Activated CD8-positive, alpha-beta memory T cell treated with anti-CD3 and anti-CD28 coated beads, Interleukin-2, amount 50 U/mL, for 24 hours (primary cell): ENCODE measurements at regions not wholly inside any gene's neighbourhood (a gene's known extent, or its start where the extent isn't known, plus 50 kb on each side); places are given as distances from the start of the nearest gene placed in this dataset.
"Not testable (repeated sequence)": the region's sequence is repeated elsewhere in the genome, so short reads cannot be mapped to it uniquely, and the experiment has no call there.

Experiments
- DNase-seq: peaks from one replicate; pipeline ENCODE4 v3.0.0-alpha.2; 2020; ENCODE audit errors: extremely low read depth

GRCh38 chr15:62270216-62270921 is 105.3 kb upstream of the C2CD4B start:
- DNase-seq: no peak

DNA sequence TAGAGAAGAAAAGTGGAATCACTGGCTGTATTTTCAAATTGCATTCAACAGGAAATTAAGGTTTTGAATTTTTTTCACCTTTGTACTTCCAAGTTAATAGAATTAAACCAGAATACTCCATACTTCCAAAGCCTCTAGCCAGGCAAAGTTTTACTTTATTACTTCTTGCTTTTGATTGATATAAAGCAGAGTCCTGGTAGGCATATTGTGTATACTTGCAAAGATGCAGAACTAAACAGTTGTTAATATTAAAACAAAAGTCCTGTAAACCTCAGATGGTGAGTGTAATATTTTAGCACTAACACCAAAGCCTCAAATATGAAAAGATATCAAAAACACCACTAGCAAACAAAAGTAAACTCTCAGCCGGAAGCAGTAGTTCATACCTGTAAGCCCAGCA is 107.2 kb upstream of the C2CD4B start:
- DNase-seq: no peak

DNA sequence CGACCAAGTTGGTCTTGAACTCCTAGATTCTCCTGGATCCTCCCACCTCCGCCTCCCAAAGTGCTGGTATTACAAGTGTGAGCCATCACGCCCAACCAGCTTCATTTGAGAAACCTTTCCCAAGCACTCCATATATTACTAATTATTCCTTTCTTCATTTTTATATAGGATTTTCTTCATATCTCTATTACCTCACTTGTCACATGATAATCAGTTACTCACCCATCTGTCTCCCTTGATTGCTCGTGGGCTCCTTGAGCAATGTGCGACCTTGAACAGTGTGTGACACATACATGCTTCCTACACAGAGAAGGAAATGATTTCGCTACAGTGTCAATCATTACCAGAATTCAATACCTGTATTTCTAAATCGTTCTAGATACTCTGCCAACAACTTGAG is 110.7 kb upstream of the C2CD4B start:
- DNase-seq: no peak

DNA sequence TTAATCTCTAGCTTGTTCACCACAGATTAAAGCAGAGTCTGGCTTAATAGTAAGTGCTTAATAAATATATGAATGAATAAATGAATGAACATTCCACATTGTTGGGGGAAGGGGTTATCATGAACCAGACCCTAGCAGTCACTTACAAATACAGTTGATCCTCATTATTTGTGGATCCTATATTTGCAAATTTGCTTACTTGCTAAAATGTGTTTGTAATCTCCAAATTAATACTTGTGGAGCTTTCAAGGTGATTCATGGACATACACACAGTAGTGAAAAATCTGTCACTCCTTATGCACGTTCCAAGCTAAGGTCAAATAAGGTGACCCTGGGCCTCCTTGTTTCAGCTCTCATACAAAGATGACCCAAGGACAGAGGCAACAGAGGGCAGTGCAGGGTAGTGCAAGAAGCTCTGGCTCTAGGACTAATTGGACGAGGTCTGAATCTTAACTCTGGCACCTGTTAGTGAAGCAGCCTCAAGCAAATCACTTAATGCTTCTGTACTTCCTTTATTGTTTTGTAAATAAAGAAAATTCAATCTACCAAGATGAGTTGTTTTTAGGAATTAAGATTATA is 112.8 kb upstream of the C2CD4B start:
- no peak for DNase-seq

DNA sequence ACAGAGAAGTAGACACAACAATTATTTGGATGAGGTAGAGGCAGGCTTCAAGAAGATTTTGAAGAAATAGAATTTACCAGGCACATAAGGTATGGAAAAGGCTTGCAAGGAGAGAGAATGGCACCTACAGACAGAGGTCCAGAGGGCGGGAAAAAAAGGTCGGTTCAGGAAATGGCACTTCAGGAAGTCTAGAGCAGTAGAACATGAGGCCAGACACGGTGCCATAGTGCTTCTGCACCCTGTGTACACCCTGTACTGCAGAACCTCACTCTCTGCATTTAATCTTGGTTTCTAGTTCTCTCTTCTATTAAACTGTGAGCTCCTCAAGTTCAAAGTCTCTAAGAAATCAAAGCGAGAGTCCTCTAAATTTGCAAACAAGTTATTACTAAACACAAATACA is 113.4 kb upstream of the C2CD4B start:
- DNase-seq: no peak

- DNase-seq: no peak
Measured at GRCh38 chr15:62279041-62279440, 114.0 kb upstream of the C2CD4B start.

GRCh38 chr15:62280625-62281024 is 115.5 kb upstream of the C2CD4B start:
- DNase-seq: no peak

GRCh38 chr15:62281801-62282200 is 116.7 kb upstream of the C2CD4B start:
- DNase-seq: not testable (repeated sequence)

- no peak for DNase-seq
Measured at GRCh38 chr15:62287066-62287857, 122.2 kb upstream of the C2CD4B start.

DNA sequence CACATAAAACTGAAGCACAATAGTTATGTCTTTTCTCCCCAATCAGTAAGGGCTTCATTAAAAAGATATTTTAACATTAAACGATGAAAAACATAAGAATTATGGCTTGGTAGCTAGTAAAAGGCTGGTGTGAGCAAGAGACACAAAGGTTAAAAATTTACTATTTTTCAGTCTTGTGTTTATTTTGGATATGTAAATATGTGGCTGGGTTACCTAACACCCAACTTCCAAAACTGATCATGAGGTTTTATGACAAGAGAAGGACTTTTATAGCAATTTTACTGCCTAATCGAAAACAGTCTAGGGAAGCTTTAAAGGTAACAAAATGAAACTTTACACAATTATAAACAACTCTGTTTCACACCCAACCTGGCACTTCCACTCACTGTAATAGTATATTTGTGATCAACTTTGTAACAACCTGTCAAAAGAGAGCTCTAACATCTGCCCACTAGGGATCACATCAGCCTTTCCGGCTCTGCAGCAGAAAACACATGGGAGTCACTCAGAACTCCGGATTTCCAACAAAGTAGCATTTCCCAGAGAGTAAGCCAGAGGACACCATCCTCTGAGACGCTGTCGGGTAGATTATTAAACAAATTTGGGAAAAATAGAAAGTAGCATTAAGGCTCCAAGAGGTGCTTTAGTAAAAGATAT is 123.4 kb upstream of the C2CD4B start:
- DNase-seq: no peak

DNA sequence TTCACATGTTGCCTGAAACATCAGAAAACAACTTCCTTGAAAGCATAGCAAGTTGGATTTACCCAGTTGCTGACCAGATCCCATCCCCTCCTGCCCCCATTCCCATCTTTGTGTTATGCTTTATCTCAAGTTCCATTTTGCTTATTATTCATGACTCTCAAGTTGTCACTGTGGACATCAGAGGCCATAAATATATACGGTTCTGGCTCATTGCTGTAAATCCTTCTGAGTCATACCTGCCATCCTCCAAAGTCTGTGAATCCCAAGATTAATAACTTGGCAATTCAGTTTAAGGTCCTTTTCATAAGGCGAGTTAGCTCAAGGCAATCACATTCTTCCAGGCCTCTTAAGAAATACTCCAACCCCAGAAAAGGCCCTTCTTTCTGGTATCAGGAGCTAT is 126.2 kb upstream of the C2CD4B start:
- no peak for DNase-seq

DNA sequence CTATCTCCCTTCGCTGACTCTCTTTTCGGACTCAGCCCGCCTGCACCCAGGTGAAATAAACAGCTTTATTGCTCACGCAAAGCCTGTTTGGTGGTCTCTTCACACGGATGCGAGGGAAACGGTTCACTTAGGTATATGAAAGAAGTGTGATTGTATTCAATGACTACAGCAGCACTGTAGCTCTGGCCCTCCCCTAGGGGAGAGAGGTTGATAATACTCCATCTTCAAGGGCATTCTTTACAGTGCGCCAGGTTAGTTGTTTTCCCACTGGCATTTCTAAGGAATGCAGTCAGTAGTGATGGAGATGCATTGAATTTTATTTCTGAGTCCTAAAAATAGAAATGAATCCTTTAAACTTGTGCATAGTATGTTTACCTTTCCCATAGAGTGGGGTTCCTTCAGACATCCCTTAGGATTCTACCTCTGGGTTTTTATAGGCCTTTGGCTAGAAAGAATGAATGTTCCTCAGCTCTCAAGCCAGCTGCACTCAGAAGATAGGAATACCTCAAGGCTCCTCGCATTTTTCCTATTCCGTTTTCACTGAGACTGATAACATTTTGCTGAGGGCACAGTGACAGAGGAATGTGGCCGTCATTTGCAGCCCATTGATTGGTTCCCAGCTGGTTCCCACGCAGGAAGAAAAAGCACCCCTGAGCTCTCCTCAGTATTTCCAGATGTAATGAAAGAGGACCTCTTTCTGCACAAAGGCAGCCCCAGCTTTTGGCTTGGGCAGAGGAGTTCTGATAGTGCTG is 131.8 kb upstream of the C2CD4B start:
- DNase-seq: no peak

- DNase-seq: no peak
Measured at GRCh38 chr15:62297522-62297921, 132.4 kb upstream of the C2CD4B start.

DNA sequence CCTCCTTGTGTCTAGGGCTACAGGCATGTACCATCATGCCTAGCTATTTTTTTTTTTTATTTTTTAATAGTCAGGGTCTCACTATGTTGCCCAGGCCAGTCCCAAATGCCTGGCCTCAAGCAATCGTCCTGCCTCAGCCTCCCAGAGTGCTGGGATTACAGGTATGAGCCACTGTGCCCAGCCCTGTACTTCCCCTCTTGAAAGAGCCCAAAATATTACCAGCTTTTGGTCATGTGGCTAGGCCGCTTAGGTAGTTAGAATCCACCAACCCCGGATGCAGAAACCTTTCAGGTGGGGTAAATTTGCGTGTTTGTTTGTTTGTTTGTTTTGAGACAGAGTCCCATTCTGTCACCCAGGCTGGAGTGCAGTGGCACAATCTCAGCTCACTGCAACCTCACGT is 132.8 kb upstream of the C2CD4B start:
- DNase-seq: no peak

GRCh38 chr15:62298811-62299210 is 133.7 kb upstream of the C2CD4B start:
- DNase-seq: no peak

- no peak for DNase-seq
Measured at GRCh38 chr15:62299541-62299940, 134.5 kb upstream of the C2CD4B start.

GRCh38 chr15:62301993-62302675 is 137.0 kb upstream of the C2CD4B start:
- no peak for DNase-seq

DNA sequence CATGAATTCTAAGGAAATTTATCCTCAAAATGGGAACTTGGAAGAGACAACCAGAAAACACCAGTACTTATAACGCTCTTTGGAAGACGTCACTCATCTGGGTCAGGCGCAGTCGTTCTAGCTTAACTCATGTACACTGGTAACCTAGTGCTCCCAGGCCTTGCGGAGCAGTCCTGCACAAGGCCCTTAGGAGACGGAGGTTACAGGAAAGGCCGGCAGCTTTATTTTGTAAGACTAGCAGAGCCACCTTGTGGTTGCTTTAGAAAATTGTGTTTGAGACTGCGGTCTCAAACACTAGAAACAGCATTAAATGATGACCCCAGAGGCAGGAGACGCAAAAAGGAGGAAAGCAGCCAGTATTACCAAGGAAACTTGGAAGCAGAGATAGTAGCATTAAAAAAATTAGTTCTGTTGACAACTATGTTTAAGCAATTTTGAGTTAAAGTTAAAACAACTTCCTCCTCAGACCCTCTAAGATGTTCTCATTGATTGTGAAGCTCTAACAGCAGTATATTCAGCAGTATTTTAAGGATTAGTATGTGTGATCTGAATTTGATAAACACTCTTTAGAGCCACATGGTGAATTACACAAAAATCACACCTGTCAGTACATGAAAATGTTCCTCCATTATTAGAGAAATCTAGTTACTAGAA is 141.9 kb upstream of the C2CD4B start:
- no peak for DNase-seq

GRCh38 chr15:62307551-62307950 is 142.5 kb upstream of the C2CD4B start:
- DNase-seq: no peak

GRCh38 chr15:62316413-62317060 is 151.5 kb upstream of the C2CD4B start:
- no peak for DNase-seq
